LNCAP (cell line): ENCODE measurements at regions not wholly inside any gene's neighbourhood (a gene's known extent, or its start where the extent isn't known, plus 50 kb on each side); places are given as distances from the start of the nearest gene placed in this dataset.

ENCODE experiments used
- TF ChIP-seq, protein P1 (sequence below): fragments of 450-650 bp; IDR thresholded peaks from 2 replicates; pipeline ENCODE4 v1.5.1; 2017; ENCODE audit warnings: mild to moderate bottlenecking

DNA sequence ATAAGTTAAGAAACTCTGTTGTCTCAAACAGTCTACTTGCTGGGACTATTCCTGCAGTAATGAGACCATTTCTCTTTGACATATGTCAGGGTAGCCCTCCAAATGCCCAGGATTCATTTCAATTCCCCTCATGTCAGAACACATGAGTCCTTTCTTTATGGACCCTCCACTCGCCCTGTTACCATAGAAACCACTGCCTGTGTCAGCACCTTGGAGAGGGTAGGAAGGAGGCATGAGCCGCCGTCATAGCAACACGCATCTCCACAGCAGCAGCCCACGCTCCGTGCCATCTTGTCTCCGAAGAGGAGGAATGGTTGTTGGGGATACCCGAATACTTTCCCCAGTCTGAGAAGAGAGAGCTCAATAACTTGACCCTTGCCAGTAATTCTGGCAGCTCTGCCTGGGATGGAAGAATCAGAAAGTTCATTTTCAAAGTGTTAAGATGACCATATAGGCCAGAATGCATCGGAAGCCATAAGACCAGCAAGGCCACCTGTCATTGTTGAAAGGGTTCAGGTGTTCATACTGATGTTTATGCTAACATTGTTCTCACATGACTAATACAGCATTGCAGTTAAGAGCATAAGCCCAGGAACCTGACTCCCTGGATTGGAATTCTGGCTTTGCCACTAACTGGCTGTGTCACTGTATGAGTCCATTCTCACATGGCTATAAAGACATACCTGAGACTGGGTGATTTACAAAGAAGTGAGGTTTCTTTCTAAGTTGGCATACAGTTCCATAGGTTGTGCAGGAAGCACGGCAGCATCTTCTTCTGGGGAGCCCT is 141.3 kb downstream of the ABCC12 start:
- TF ChIP-seq, protein P1, sequence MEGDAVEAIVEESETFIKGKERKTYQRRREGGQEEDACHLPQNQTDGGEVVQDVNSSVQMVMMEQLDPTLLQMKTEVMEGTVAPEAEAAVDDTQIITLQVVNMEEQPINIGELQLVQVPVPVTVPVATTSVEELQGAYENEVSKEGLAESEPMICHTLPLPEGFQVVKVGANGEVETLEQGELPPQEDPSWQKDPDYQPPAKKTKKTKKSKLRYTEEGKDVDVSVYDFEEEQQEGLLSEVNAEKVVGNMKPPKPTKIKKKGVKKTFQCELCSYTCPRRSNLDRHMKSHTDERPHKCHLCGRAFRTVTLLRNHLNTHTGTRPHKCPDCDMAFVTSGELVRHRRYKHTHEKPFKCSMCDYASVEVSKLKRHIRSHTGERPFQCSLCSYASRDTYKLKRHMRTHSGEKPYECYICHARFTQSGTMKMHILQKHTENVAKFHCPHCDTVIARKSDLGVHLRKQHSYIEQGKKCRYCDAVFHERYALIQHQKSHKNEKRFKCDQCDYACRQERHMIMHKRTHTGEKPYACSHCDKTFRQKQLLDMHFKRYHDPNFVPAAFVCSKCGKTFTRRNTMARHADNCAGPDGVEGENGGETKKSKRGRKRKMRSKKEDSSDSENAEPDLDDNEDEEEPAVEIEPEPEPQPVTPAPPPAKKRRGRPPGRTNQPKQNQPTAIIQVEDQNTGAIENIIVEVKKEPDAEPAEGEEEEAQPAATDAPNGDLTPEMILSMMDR = no peak

DNA sequence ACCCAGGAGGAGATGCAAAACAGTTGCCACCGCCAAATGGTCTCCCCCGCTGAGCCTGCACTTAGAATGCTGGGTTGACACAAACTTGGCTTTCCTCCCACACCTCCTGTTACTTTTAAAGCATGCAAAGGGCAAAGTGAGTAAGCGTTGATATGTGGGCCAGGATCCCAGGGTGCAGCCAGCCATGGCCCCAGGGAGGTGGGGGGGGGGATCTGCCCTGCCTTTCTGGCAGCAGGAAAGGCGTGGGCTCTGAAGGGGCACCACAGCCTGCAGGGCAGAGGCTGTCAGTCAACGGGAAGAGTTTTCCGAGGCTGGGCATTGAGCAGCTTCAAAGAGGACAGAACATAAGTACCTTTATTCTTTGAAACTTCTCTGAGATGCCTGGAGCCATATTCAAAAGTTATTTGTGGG is 142.3 kb downstream of the ABCC12 start:
- TF ChIP-seq, protein P1 = no peak

DNA sequence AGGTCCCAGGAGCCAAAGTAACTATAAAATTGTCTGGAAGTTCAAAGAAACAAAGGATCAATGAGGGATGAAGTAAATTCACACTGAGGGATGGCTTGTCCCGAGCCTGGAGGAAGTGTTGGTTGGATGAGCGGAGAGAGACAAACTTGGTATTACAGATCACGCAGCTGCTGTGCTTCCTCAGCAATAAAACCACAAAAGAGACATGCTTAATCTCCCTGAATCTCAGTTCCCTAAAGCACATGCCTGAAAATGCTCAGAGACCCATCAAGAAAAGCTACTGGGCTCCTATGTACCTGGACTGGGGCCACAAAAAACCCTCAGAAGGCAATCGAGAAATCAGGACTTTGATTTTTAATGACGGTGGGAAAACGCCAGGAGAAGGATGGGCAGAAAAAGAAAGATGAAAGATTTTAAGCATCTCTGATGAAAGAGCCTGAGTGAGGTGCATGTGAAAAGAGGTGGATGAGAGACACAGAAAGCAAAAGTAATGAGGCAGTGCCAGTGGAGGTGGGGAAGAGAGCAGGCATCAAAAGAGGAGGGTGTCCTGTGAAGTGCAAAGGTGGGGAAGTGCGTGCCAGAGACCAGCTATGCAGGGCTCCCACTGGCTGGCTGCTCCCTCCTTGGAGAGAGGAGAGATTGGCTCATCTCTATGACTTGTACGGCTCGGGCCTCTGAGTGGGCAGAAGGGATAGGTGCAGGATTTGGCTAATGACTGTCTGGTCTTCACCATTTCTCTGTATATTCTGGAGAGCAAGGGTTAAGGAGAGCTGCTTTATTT is 143.7 kb downstream of the ABCC12 start:
- TF ChIP-seq, protein P1 = no peak

DNA sequence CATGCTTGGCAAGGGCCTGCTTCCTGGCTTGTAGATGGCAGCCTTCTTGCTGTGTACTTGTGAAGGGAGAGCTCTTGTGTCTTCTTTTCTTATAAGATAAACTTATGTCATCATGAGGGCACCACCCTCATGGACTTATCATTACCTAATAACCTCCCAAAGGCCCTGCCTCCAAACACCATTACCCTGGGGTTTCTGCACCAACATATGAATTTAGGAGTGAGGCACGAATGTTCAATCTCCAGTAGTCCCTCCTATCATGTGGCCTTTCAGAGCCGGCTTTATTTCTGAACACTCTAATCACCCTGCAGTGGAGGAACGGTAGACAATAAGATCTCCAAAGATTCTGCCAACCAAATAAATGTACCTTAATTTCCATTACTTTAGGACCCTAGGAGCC is 144.3 kb downstream of the ABCC12 start:
- TF ChIP-seq, protein P1 = no peak

DNA sequence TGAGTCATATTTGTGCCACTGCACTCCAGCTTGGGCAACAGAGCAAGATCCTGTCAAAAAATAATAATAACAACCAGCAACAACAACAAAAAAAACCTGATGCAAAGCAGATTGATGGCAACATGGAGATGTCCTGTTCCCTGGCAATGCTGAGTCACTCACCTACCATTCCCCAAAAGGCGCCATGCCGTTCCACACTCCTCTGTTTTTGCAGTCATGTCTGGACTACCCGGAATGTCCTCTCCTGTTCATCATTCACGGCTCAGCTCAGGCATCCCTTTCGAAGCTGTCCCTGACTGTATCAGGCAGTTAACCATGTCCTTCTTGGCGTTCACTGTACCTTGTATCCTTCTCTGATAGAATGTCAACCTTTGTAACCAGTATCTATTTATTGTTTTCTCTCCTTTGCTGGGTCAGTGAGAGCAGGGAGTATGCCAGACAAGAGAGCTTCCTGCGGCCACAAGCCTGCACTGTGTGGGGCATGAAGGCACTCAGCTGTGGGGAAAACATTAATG is 147.7 kb downstream of the ABCC12 start:
- TF ChIP-seq, protein P1 = no peak

DNA sequence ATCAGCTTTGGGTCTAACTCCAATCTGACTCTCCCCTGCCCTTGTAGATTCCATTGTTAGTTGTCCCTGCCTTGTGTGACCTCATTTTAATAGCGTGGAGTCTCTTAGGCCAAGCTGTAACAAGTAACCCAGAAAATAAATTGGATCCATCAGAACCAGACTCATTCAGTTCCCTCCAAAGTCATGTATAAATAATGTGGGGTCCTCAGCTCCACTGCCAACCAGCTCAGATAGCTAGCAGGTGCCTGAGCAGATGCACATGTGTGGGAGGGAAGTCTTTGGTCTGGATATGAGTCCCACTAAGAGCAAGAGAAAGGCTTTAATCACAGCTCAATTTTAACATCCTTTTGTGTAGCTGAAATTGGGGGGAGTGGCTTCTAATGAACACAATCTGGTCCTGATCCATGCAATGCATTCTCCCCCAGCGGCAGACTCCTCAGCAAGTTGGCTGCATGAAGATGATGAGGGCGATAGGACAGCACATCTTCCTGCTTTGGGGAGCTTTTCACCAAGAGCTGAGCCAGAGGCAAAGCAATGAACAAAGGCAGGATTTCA is 151.6 kb downstream of the ABCC12 start:
- TF ChIP-seq, protein P1 = no peak

DNA sequence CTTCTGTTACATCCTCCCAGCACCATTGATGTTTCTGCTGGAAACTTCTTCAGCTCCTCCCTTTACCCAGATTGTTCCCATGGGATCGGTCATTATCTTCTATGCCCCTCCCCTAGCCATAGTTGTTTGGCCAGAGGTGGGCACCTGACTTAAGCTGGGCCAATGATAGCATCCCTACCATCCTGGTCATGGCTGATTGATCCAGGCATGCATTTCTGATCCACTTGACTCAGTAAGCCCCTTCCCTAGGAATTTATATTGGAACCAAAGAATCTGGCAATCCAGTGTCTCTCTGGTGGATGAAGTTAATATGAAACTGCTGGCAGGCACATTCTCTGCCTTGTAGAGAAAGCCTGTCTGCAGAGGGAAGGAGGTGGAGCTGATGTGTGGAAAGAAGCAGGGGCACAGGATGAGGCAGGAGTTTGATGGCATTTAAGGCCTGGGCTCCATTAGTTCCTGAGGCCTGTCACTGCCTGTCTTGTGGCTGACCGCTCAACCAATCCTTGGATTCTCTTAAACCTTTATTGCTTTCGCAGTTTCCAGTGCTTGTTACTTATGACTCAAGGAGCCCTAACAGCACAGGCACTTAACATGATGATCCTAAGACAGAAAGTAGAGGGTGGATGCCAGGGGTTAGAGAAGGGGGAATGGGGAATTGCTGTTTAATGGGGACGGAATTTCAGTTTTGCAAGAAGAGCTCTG is 152.4 kb downstream of the ABCC12 start:
- TF ChIP-seq, protein P1 = no peak
